ENCODE measurements at regions not wholly inside any gene's neighbourhood (a gene's known extent, or its start where the extent isn't known, plus 50 kb on each side); places are given as distances from the start of the nearest gene placed in this dataset.
"Not testable (repeated sequence)": the region's sequence is repeated elsewhere in the genome, so short reads cannot be mapped to it uniquely, and the experiment has no call there.

- no peak for DNase-seq (ENCODE audit: low read depth in 2 of 2)
Measured at GRCh38 chr7:113784316-113784715, 134.5 kb downstream of the PPP1R3A start.

GRCh38 chr7:113783403-113783802 is 135.4 kb downstream of the PPP1R3A start:
- no peak for DNase-seq (ENCODE audit: low read depth in 2 of 2)

GRCh38 chr7:113775804-113776203 is 143.0 kb downstream of the PPP1R3A start:
- no peak for DNase-seq (ENCODE audit: low read depth in 2 of 2)

GRCh38 chr7:113775401-113775800 is 143.4 kb downstream of the PPP1R3A start:
- DNase-seq (ENCODE audit: low read depth in 2 of 2): no peak

- no peak for DNase-seq (ENCODE audit: low read depth in 2 of 2)
Measured at GRCh38 chr7:113774182-113774807, 144.5 kb downstream of the PPP1R3A start.

- no peak for DNase-seq (ENCODE audit: low read depth in 2 of 2)
Measured at GRCh38 chr7:113770146-113770738, 148.6 kb downstream of the PPP1R3A start.

- no peak for DNase-seq (ENCODE audit: low read depth in 2 of 2)
Measured at GRCh38 chr7:113768387-113768786, 150.4 kb downstream of the PPP1R3A start.

GRCh38 chr7:113764401-113765035 is 154.3 kb downstream of the PPP1R3A start:
- DNase-seq (ENCODE audit: low read depth in 2 of 2): no peak

- DNase-seq (ENCODE audit: low read depth in 2 of 2): no peak
Measured at GRCh38 chr7:113763226-113763625, 155.6 kb downstream of the PPP1R3A start.

GRCh38 chr7:113756250-113756649 is 162.6 kb downstream of the PPP1R3A start:
- DNase-seq (ENCODE audit: low read depth in 2 of 2): no peak

- DNase-seq (ENCODE audit: low read depth in 2 of 2): no peak
Measured at GRCh38 chr7:113752689-113753088, 166.1 kb downstream of the PPP1R3A start.

GRCh38 chr7:113752289-113752688 is 166.5 kb downstream of the PPP1R3A start:
- DNase-seq (ENCODE audit: low read depth in 2 of 2): no peak

GRCh38 chr7:113751547-113751946 is 167.3 kb downstream of the PPP1R3A start:
- DNase-seq (ENCODE audit: low read depth in 2 of 2): no peak

GRCh38 chr7:113748385-113748784 is 170.4 kb downstream of the PPP1R3A start:
- not testable (repeated sequence) for DNase-seq (ENCODE audit: low read depth in 2 of 2)

- DNase-seq (ENCODE audit: low read depth in 2 of 2): not testable (repeated sequence)
Measured at GRCh38 chr7:113742946-113743431, 175.8 kb downstream of the PPP1R3A start.

GRCh38 chr7:113742377-113742776 is 176.4 kb downstream of the PPP1R3A start:
- DNase-seq (ENCODE audit: low read depth in 2 of 2): no peak

GRCh38 chr7:113731571-113731970 is 187.2 kb downstream of the PPP1R3A start:
- no peak for DNase-seq (ENCODE audit: low read depth in 2 of 2)

GRCh38 chr7:113730309-113730955 is 188.4 kb downstream of the PPP1R3A start:
- DNase-seq (ENCODE audit: low read depth in 2 of 2): no peak

GRCh38 chr7:113727486-113727885 is 191.3 kb downstream of the PPP1R3A start:
- DNase-seq (ENCODE audit: low read depth in 2 of 2): no peak

GRCh38 chr7:113722006-113722405 is 196.8 kb downstream of the PPP1R3A start:
- no peak for DNase-seq (ENCODE audit: low read depth in 2 of 2)

- no peak for DNase-seq (ENCODE audit: low read depth in 2 of 2)
Measured at GRCh38 chr7:113717739-113718138, 201.1 kb downstream of the PPP1R3A start.

- DNase-seq (ENCODE audit: low read depth in 2 of 2): no peak
Measured at GRCh38 chr7:113715981-113716856, 202.6 kb downstream of the PPP1R3A start.
